ENCODE measurements at regions not wholly inside any gene's neighbourhood (a gene's known extent, or its start where the extent isn't known, plus 50 kb on each side); places are given as distances from the start of the nearest gene placed in this dataset.

DNA sequence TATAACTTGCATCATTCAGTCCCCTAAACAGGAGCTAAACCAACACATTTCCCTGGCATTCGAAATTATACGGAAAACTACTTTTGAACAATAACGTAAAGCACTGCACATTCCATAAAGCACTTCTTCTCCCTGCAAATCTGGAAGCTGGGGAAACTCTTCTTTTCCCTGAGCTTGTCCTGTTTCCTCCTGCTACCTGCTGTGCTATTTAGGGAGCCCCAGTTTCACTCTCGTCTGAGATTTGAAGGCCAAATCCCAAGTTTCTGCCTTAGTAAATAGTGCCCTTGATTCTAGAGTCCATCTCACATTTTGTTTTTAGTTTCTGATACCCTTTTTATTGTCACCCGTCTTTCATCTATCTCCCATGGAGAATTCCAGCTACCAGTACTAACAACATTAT, 67.7 kb upstream of the OSR1 start:
- no peak for DNase-seq
- Mint-ChIP-seq H3K4me3 (no peak overlapping the region), H3K27me3 (peaks cover 32% of the 10 kb centered on the region), H3K9me3 (ENCODE audit: low read depth) (no peaks in the 10 kb centered on the region), H3K4me1 (no peaks in the 10 kb centered on the region), H3K36me3 (no peaks in the 10 kb centered on the region), H3K27ac (no peak overlapping the region)
- no peak for ATAC-seq
- CTCF ChIA-PET, result no interaction called here

DNA sequence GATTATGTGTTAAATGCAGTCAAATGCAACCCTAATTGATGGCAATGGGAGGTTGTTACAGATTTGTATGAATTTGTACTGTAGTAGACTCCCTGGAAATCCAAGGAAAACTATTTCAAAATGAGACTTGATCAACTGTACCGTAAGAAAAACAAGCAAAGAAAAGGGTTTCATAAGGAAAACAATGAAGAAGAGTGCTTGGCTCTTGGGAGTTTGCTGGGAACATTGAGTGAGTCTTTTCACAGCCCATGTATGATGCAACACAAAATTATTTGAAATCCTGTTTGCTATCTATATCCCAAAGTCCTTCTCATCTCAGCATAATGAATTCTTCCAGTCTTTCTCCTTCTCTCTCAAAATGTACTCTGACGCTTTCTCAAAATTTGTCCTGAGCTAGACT, 67.0 kb upstream of the OSR1 start:
- Mint-ChIP-seq H3K36me3 (no peaks in the 10 kb centered on the region), H3K4me1 (no peaks in the 10 kb centered on the region), H3K27me3 (peaks cover 32% of the 10 kb centered on the region), H3K9me3 (ENCODE audit: low read depth) (no peaks in the 10 kb centered on the region), H3K4me3 (no peak overlapping the region), H3K27ac (no peak overlapping the region)
- ATAC-seq (no peak), DNase-seq (no peak)
- CTCF ChIA-PET, result no interaction called here

DNA sequence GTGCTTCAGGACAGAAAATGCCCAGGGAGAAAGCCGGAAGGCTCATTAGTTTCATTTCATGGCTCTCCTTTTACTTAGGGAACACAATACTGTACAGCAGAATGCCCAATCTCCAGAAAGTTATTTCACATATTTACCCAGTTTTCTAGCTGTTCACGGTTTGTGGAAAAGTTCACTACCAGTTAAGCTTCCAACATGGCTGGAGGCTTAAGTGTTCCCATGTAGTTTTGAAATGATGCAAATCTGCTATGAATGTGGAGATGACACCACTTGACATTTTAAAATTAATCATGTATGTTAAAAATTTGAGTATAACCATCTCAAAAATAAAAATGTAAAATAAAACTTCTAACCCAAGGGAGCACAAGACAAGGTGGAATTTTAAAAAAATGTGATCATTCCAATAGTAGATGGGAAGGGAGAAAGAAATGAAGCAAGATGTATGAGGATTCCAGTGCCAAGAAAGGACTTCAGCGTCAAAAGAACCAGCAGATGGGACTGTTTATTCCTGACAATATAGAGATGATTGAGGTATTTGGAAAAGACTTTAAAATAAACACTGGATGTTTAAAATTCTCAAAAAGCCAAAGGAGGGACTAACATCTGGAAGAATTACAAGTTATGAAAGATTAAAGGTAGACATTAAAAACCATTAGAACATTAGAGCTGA, 60.9 kb upstream of the OSR1 start:
- no peaks in the 10 kb centered on the region for H3K36me3 Mint-ChIP-seq
- CTCF ChIA-PET, result interaction anchor here (0.9 kb wide), 1 partner anchor 9 kb away, joined by 6 read pairs; no protein-coding TSS in a partner anchor

DNA sequence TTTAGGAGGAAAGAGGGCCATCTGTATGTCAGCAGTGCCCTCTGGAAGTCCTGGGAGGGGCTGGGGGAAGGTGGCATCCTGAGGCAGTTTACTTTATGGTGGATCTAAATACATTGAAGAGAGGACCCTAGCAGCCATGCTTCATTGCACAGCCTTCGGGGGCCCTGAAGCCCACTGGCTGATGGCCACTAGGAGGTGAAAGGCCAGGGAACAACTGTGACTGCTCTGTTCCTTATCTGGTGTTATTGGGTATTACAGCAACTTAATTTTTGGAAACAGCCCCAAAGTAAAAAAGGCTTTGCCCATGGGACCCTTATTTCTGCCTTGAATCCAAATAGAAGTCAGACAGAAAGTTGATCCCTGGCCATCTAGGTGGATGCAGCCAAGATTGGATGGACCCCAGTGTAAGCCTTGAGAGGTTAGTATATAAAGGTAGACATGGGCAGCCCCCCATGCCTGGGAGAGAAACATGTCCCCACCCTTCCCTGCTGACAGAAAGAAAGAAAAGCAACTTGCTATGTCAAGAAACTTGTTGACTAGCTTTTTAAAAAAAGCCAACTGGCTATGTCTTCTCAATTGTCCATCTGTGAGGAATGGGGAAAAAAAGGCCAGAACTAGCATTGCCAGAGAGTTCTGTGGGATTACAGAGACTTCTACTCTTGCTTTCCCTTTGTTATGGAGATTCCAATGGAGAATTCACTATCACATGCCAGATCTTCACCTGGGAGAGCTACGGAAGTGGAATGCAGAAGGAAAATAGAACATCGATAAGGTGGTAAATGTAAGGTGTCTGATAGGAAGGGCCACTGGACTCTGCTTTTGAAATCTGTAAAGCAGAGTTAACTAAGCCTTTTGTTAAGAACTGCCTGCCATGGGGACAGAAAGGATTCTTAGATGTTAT, 58.6 kb upstream of the OSR1 start:
- peaks cover 11% of the 10 kb centered on the region for H3K27me3 Mint-ChIP-seq
- CTCF ChIA-PET, result no interaction called here
- no peaks in the 10 kb centered on the region for H3K36me3 Mint-ChIP-seq
- no peaks in the 10 kb centered on the region for H3K9me3 Mint-ChIP-seq (ENCODE audit: low read depth)
- no peak for DNase-seq
- ATAC-seq, result no peak
- H3K27ac Mint-ChIP-seq, result no peak overlapping the region
- H3K4me1 Mint-ChIP-seq, result no peaks in the 10 kb centered on the region
- no peak overlapping the region for H3K4me3 Mint-ChIP-seq

More for the DNA sequence above, 60.9 kb upstream of the OSR1 start:
- Mint-ChIP-seq H3K4me1 (no peaks in the 10 kb centered on the region), H3K27me3 (peaks cover 21% of the 10 kb centered on the region), H3K4me3 (no peak overlapping the region), H3K27ac (no peak overlapping the region), H3K9me3 (ENCODE audit: low read depth) (no peaks in the 10 kb centered on the region)
- DNase-seq (no peak), ATAC-seq (no peak)

DNA sequence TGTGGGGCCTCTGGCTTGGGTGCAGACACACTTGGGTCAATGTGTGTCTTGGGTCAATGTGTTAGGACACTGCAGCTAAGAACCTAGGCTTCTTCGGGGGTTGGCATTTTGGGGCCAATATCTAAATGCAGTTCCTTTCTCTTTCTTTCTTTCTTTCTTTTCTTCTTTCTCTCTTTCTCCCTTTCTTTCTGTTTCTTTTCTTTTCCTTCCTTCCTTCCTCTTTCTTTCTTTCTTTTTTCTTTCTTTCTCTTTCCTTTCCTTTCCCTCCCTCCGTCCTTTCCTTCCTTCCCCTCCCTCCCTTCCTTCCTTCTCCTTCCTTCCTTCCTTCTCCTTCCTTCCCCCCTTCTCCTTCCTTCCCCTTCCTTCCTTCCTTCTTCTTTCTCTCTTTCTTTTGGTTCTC, 57.7 kb upstream of the OSR1 start:
- H3K4me1 Mint-ChIP-seq, result no peaks in the 10 kb centered on the region
- ATAC-seq (no peak), DNase-seq (no peak)
- H3K9me3 Mint-ChIP-seq (ENCODE audit: low read depth), result no peaks in the 10 kb centered on the region
- H3K27me3 Mint-ChIP-seq, result peaks cover 4% of the 10 kb centered on the region
- H3K27ac Mint-ChIP-seq, result no peak overlapping the region
- H3K4me3 Mint-ChIP-seq, result no peak overlapping the region
- no peaks in the 10 kb centered on the region for H3K36me3 Mint-ChIP-seq
- CTCF ChIA-PET, result no interaction called here

DNA sequence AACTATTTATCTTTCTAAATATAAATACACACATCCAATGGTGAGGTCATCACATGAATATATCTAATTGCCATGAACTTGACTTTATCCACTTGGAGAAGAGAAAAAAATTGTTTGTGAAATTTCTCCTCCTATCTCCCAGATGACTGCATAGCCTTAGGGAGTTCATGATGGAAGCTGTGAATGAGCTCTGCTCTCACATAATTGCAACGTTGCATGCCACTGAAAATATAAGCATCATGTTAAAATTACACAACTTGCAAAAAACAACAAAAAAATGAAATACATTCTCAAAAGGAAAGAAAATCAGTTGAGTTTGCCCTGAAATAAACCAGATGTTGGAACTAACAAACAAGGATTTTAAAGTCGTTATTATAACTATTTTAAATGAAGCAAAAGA, 50.6 kb upstream of the OSR1 start:
- Mint-ChIP-seq H3K27me3 (peaks cover 10% of the 10 kb centered on the region), H3K36me3 (no peaks in the 10 kb centered on the region)

DNA sequence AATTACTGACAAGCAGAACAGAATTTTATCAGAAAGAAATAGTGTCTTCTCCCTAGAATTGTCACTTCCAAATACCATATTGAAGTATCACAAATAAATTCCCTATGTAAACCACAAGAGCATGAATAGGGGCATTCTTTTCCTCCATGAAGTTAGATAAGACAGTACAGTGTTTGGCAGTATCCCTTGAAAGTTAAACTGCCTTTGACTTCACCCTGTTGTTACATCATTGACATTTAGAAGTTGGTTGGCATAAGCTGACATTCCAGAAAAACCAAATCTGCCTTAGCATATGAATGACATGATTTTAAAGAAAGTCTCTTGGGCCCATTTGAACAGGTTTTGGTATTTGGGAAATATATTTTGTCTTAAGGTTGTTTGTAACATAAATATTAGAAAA, 50.2 kb upstream of the OSR1 start:
- CTCF ChIA-PET, result no interaction called here
- no peaks in the 10 kb centered on the region for H3K4me1 Mint-ChIP-seq
- peaks cover 2% of the 10 kb centered on the region for H3K9me3 Mint-ChIP-seq (ENCODE audit: low read depth)
- DNase-seq (no peak), ATAC-seq (no peak)
- H3K36me3 Mint-ChIP-seq, result no peaks in the 10 kb centered on the region
- peaks cover 10% of the 10 kb centered on the region for H3K27me3 Mint-ChIP-seq
- no peak overlapping the region for H3K4me3 Mint-ChIP-seq
- no peak overlapping the region for H3K27ac Mint-ChIP-seq

More for the DNA sequence above, 50.6 kb upstream of the OSR1 start:
- Mint-ChIP-seq H3K4me3 (no peak overlapping the region), H3K27ac (no peak overlapping the region), H3K9me3 (ENCODE audit: low read depth) (peaks cover 2% of the 10 kb centered on the region), H3K4me1 (no peaks in the 10 kb centered on the region)
- CTCF ChIA-PET, result no interaction called here
- ATAC-seq (no peak), DNase-seq (no peak)

Data from activated CD8-positive, alpha-beta memory T cell treated with anti-CD3 and anti-CD28 coated beads, Interleukin-2, amount 10 ng/mL, durations not matched to agents 7 days and 5 days (primary cell).